Neuronal stem cell (in vitro differentiated cells): ENCODE measurements at regions not wholly inside any gene's neighbourhood (a gene's known extent, or its start where the extent isn't known, plus 50 kb on each side); places are given as distances from the start of the nearest gene placed in this dataset.
A peak's percentile ranks its signal among the peaks of the same experiment; 100 is the strongest.

Source experiments
- DNase-seq: peaks from one replicate; pipeline ENCODE4 v3.0.0-alpha.2; 2013; ENCODE audit warnings: low spot score
- H2AFZ ChIP-seq: one replicate; pipeline ENCODE4 v1.6.1; 2013; ENCODE audit warnings: mild to moderate bottlenecking, low read length, inconsistent platforms
- H2AK5ac ChIP-seq: 2 replicates; pipeline ENCODE4 v1.6.1; 2013; ENCODE audit warnings: low read depth, mild to moderate bottlenecking, inconsistent platforms, low read length, moderate library complexity, mixed read lengths
- H2BK120ac ChIP-seq: 2 replicates; pipeline ENCODE4 v1.6.1; 2013; ENCODE audit warnings: low read depth, mild to moderate bottlenecking, inconsistent platforms, low read length, moderate library complexity, mixed read lengths
- H2BK12ac ChIP-seq: one replicate; pipeline ENCODE4 v1.6.1; 2013; ENCODE audit warnings: low read length, inconsistent platforms
- H2BK15ac ChIP-seq: 2 replicates; pipeline ENCODE4 v1.6.1; 2013; ENCODE audit warnings: mild to moderate bottlenecking, low read length, inconsistent platforms, mixed read lengths
- H2BK5ac ChIP-seq: one replicate; pipeline ENCODE4 v1.6.1; 2013; ENCODE audit warnings: inconsistent platforms, mild to moderate bottlenecking, low read length, moderate library complexity
- H3K14ac ChIP-seq: one replicate; pipeline ENCODE4 v1.6.1; 2013; ENCODE audit warnings: low read length, inconsistent platforms
- H3K18ac ChIP-seq: 2 replicates; pipeline ENCODE4 v1.6.1; 2013; ENCODE audit warnings: low read length, inconsistent platforms
- H3K23ac ChIP-seq: 2 replicates; pipeline ENCODE4 v1.6.1; 2013; ENCODE audit warnings: low read depth, mild to moderate bottlenecking, mixed read lengths, low read length, inconsistent platforms; ENCODE audit not compliant: poor library complexity
- H3K27ac ChIP-seq: replicated peaks from 3 replicates; pipeline ENCODE4 v1.5.1; 2013; ENCODE audit warnings: low read length, inconsistent platforms
- H3K27me3 ChIP-seq, 3 experiments: 2 replicates each; pipeline ENCODE4 v1.6.1; 2013; ENCODE audit warnings: low read length in 3 of 3, mild to moderate bottlenecking in 2 of 3, inconsistent platforms in 1 of 3, low read depth in 1 of 3, mixed read lengths in 1 of 3, moderate library complexity in 1 of 3; ENCODE audit not compliant: control insufficient read depth in 3 of 3, insufficient read depth in 3 of 3
- H3K36me3 ChIP-seq, 2 donors: replicated peaks in 1 of 2; 2 replicates each; pipeline ENCODE4 v1.6.1; 2013; ENCODE audit warnings: low read length in 2 of 2; ENCODE audit not compliant: control insufficient read depth in 2 of 2, insufficient read depth in 2 of 2
- H3K4ac ChIP-seq: 2 replicates; pipeline ENCODE4 v1.6.1; 2013; ENCODE audit warnings: inconsistent platforms, mild to moderate bottlenecking, low read length, moderate library complexity
- H3K4me1 ChIP-seq, 2 donors: 1 replicate in 1 of 2; 2 replicates in 1 of 2; pipeline ENCODE4 v1.6.1; 2013; ENCODE audit warnings: low read length in 2 of 2, low read depth in 1 of 2; ENCODE audit not compliant: control insufficient read depth in 2 of 2, insufficient read depth in 1 of 2
- H3K4me2 ChIP-seq: one replicate; pipeline ENCODE4 v1.6.1; 2013; ENCODE audit warnings: mild to moderate bottlenecking, low read length, inconsistent platforms; ENCODE audit not compliant: insufficient read depth, poor library complexity, severe bottlenecking
- H3K4me3 ChIP-seq, 2 donors: 2 replicates each; pipeline ENCODE4 v1.5.1; 2013; ENCODE audit warnings: low read length in 2 of 2, mild to moderate bottlenecking in 2 of 2, inconsistent platforms in 1 of 2, moderate library complexity in 1 of 2
- H3K79me1 ChIP-seq: one replicate; pipeline ENCODE4 v1.6.1; 2013; ENCODE audit warnings: low read depth, mild to moderate bottlenecking, inconsistent platforms, low read length, moderate library complexity
- H3K9ac ChIP-seq: one replicate; pipeline ENCODE4 v1.6.1; 2013; ENCODE audit warnings: mild to moderate bottlenecking, low read depth, low read length, inconsistent platforms; ENCODE audit not compliant: poor library complexity
- H3K9me3 ChIP-seq, 2 donors: replicated peaks in 1 of 2; 2 replicates each; pipeline versions ENCODE3 to v1.6.1; 2013; ENCODE audit warnings: low read length in 2 of 2, mild to moderate bottlenecking in 2 of 2, inconsistent platforms in 1 of 2, low read depth in 1 of 2, mixed read lengths in 1 of 2, moderate library complexity in 1 of 2; ENCODE audit not compliant: control insufficient read depth in 2 of 2, insufficient read depth in 1 of 2
- H4K8ac ChIP-seq: one replicate; pipeline ENCODE4 v1.6.1; 2013; ENCODE audit warnings: low read depth, mild to moderate bottlenecking, inconsistent platforms, low read length, moderate library complexity
- H4K91ac ChIP-seq: one replicate; pipeline ENCODE4 v1.6.1; 2013; ENCODE audit warnings: low read length, low read depth, mild to moderate bottlenecking, inconsistent platforms; ENCODE audit not compliant: poor library complexity
- WGBS, 2 donors: extraction: QIAGEN DNeasy Blood & Tissue Kit; methylation state at CpG; one replicate each; pipeline ENCODE4 v1.1.7; 2013; ENCODE audit warnings: missing lambda C conversion rate in 2 of 2, mixed read lengths in 1 of 2; ENCODE audit not compliant: insufficient read length in 2 of 2, insufficient replicate concordance in 1 of 2; ENCODE audit errors: extremely low coverage in 2 of 2; 5-methylcytosine and 5-hydroxymethylcytosine counted together

DNA sequence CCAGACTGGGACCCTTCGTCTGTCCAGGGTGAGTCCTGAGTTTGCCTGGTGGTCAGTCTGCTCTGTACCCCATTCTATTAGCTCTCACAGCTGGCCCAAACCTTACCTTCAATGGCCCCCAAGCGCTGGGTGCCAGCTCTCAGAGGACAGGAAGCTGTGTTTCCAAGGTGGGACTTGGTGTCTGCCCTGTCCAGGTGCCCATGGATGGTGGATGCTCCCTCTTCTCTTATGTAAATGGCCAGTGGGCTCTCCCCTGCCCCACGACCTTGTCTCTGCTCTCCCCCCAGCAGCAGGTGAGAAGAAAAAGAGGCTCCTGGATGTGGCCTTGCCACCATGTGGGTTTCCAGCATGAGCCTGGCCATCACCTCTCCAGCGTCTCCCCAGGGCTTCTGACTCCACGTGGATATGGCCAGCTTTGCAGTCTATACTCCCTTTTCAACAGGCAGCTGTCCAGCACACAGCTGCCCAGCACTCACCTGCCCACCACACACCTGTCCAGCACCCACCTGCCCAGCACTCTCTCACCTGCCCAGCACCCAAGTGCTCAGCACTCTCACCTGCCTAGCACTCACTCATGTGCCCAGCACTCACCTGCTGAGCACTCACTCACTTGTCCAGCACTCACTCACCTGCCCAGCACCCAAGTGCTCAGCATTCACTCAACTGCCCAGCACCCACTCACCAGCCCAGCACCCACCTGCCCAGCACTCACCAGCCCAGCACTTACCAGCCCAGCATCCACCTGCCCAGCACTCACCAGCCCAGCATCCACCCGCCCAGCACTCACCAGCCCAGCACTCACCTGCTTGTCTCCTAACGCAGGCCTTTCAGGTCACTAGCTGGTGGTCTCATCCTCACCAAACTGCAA, 136.2 kb upstream of the IRX2 start:
- no peak for DNase-seq
- Histone ChIP-seq H3K79me1 (peaks cover 3% of the 10 kb centered on the region), H3K18ac (no peak overlapping the region), H3K14ac (peak overlapping the region; percentile 73), H3K4me2 (no peak overlapping the region), H2BK15ac (peak overlapping the region; percentile 25), H2BK120ac (no peak overlapping the region), H3K9me3 (peaks cover 0 to 9% of the 10 kb centered on the region in 2 donors), H3K4ac (no peak overlapping the region), H3K4me1 (no peaks in the 10 kb centered on the region), H2BK5ac (peak overlapping the region; percentile 30), H3K9ac (peak overlapping the region; percentile 47), H4K91ac (no peak overlapping the region), H2BK12ac (no peak overlapping the region), H4K8ac (no peak overlapping the region), H3K23ac (no peak overlapping the region), H3K36me3 (no peaks in the 10 kb centered on the region), H2AFZ (no peak overlapping the region), H2AK5ac (peak overlapping the region; percentile 25), H3K27ac (no peak overlapping the region), H3K27me3 (no peaks in the 10 kb centered on the region), H3K4me3 (no peak overlapping the region)
- no CpG with 5 or more reads among the region's 7 CpGs for WGBS, 2 donors

DNA sequence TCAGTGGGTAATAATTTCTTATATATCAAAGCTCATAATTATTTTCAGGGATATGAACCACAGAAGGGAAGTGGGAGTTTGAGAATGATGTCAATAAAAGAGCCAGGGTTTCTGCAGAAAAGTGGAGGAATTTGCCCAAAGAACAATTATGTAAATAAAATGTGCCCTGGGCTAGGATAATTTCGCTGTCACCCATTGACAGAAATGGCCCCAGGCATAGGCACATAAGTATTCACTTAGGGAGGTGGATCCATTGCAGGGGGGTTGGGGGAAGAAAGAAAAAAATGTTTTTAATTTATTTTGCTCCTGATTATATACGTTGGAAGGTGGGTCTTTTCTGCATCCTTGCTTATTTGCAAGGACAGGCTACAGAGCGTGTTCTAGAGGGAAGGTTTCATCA, 135.1 kb upstream of the IRX2 start:
- Histone ChIP-seq H3K23ac (no peak overlapping the region), H3K27ac (no peak overlapping the region), H4K8ac (no peak overlapping the region), H3K27me3 (no peaks in the 10 kb centered on the region), H3K79me1 (peaks cover 3% of the 10 kb centered on the region), H3K4me1 (no peaks in the 10 kb centered on the region), H2AFZ (no peak overlapping the region), H2AK5ac (no peak overlapping the region), H3K4ac (no peak overlapping the region), H3K18ac (no peak overlapping the region), H2BK12ac (no peak overlapping the region), H3K9me3 (peaks cover 0 to 9% of the 10 kb centered on the region in 2 donors), H4K91ac (no peak overlapping the region), H3K14ac (no peak overlapping the region), H3K9ac (no peak overlapping the region), H2BK5ac (no peak overlapping the region), H2BK120ac (no peak overlapping the region), H3K4me2 (no peak overlapping the region), H3K4me3 (no peak overlapping the region), H3K36me3 (no peaks in the 10 kb centered on the region), H2BK15ac (no peak overlapping the region)
- WGBS, 2 donors: no CpG with 5 or more reads among the region's 3 CpGs
- DNase-seq: no peak

- H2BK5ac ChIP-seq: no peak overlapping the region
- H2BK120ac ChIP-seq: no peak overlapping the region
- no peak overlapping the region for H3K4me2 ChIP-seq
- H4K8ac ChIP-seq: no peak overlapping the region
- H3K9me3 ChIP-seq: peaks cover 6 to 14% of the 10 kb centered on the region in 2 donors
- no peak overlapping the region for H2AK5ac ChIP-seq
- WGBS, 2 donors: no CpG with 5 or more reads among the region's 8 CpGs
- no peak overlapping the region for H3K27ac ChIP-seq
- H4K91ac ChIP-seq: no peak overlapping the region
- no peak overlapping the region for H3K23ac ChIP-seq
- H2BK15ac ChIP-seq: no peak overlapping the region
- no peak overlapping the region for H3K9ac ChIP-seq
- H2AFZ ChIP-seq: no peak overlapping the region
- H3K79me1 ChIP-seq: peaks cover 3% of the 10 kb centered on the region
- H3K18ac ChIP-seq: no peak overlapping the region
- no peak for DNase-seq
- no peak overlapping the region for H2BK12ac ChIP-seq
- H3K14ac ChIP-seq: no peak overlapping the region
- no peaks in the 10 kb centered on the region for H3K4me1 ChIP-seq
- no peak overlapping the region for H3K4me3 ChIP-seq
- no peaks in the 10 kb centered on the region for H3K36me3 ChIP-seq
- H3K4ac ChIP-seq: no peak overlapping the region
- H3K27me3 ChIP-seq: no peaks in the 10 kb centered on the region
These were observed 132.3 kb upstream of the IRX2 start for GRCh38 chr5:2883771-2884170.

DNA sequence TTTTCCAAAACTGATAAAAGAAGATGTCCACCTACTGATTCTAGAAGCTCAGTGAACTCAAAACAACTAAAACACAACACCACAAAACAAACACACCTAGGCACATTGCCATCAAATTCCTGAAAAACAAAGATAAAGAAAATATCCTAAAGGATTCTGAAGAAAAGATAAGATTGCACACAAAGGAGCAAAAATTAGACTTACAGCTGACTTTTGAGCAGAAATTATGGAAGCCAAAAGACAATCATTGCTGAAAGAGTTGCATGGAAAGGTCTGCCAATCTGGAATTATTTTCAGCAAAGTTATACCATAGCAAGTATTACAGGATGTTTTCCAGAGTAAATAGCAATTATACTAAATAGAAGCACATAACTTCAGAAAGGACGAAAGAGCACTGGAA, 128.2 kb upstream of the IRX2 start:
- no peak overlapping the region for H3K18ac ChIP-seq

More for the DNA sequence above, 128.2 kb upstream of the IRX2 start:
- Histone ChIP-seq H3K27me3 (peaks cover 0 to 2% (median 0%) of the 10 kb centered on the region in 3 experiments), H3K4me3 (no peak overlapping the region), H3K23ac (no peak overlapping the region), H4K8ac (no peak overlapping the region), H3K9me3 (peaks cover 2 to 18% of the 10 kb centered on the region in 2 donors), H2BK5ac (no peak overlapping the region), H2AFZ (no peak overlapping the region), H3K79me1 (no peaks in the 10 kb centered on the region), H3K4me1 (no peaks in the 10 kb centered on the region), H2BK15ac (no peak overlapping the region), H3K27ac (no peak overlapping the region), H3K14ac (no peak overlapping the region), H2BK12ac (no peak overlapping the region), H3K9ac (no peak overlapping the region), H3K4me2 (no peak overlapping the region), H4K91ac (no peak overlapping the region), H3K4ac (no peak overlapping the region), H3K36me3 (no peaks in the 10 kb centered on the region), H2AK5ac (no peak overlapping the region), H2BK120ac (no peak overlapping the region)
- DNase-seq: no peak
- no CpG with 5 or more reads among the region's 1 CpG for WGBS, 2 donors
